Aorta (tissue), 5 donors: ENCODE measurements at regions not wholly inside any gene's neighbourhood (a gene's known extent, or its start where the extent isn't known, plus 50 kb on each side); places are given as distances from the start of the nearest gene placed in this dataset.
"Not testable (repeated sequence)": the region's sequence is repeated elsewhere in the genome, so short reads cannot be mapped to it uniquely, and the experiment has no call there.

ENCODE experiments used
- ATAC-seq: fragments of 200-7000 bp; cut with Tn5 transposase; one replicate; pipeline ENCODE4 v1.9.1; 2022; ENCODE audit warnings: moderate library complexity; ENCODE audit not compliant: low FRiP score
- DNase-seq, 2 donors: peaks; one replicate each; pipeline ENCODE4 v3.0.0-alpha.2; 2020
- H3K27ac ChIP-seq, 2 donors: one replicate each; pipeline ENCODE4 v1.5.1; 2013; ENCODE audit warnings: low read length in 2 of 2, mild to moderate bottlenecking in 2 of 2, moderate library complexity in 2 of 2, control low read depth in 1 of 2, inconsistent platforms in 1 of 2, low read depth in 1 of 2
- H3K27me3 ChIP-seq, 2 donors: one replicate each; pipeline ENCODE4 v1.6.1; 2013; ENCODE audit warnings: control low read depth in 1 of 2, low read length in 1 of 2, mild to moderate bottlenecking in 1 of 2, moderate library complexity in 1 of 2; ENCODE audit not compliant: insufficient read depth in 2 of 2, control insufficient read depth in 1 of 2
- H3K36me3 ChIP-seq, 2 donors: one replicate each; pipeline ENCODE4 v1.6.1; 2013; ENCODE audit warnings: control low read depth in 1 of 2, low read length in 1 of 2, mild to moderate bottlenecking in 1 of 2; ENCODE audit not compliant: insufficient read depth in 2 of 2, control insufficient read depth in 1 of 2
- H3K4me1 ChIP-seq, 2 donors: one replicate each; pipeline ENCODE4 v1.6.1; 2013; ENCODE audit warnings: low read length in 2 of 2, control low read depth in 1 of 2, mild to moderate bottlenecking in 1 of 2, moderate library complexity in 1 of 2; ENCODE audit not compliant: insufficient read depth in 2 of 2, control insufficient read depth in 1 of 2
- H3K4me3 ChIP-seq, 2 donors: one replicate each; pipeline ENCODE4 v1.5.1; 2013; ENCODE audit warnings: low read length in 2 of 2, control low read depth in 1 of 2, mild to moderate bottlenecking in 1 of 2
- H3K9me3 ChIP-seq: one replicate; pipeline ENCODE4 v1.6.1; 2013; ENCODE audit warnings: mild to moderate bottlenecking, low read length; ENCODE audit not compliant: control insufficient read depth
- WGBS, 2 donors: extraction: QIAGEN DNeasy Blood & Tissue Kit; methylation state at CpG; one replicate each; pipeline ENCODE4 v1.1.7; 2013; 5-methylcytosine and 5-hydroxymethylcytosine counted together
- intact Hi-C, 2 donors: fragments of 100-400 bp; cut with DNase I; formaldehyde crosslinking; loops; one replicate each; pipeline versions ENCODE4 v1.14.2 to v1.15.0; 2022
- donor health status: healthy with polysubstance abuse.
- donor health status: Bipolar disorder and iron deficiency.
- donor health status: DM: no; HTN: no; CAD: no.
- donor health status: DM: no; HTN: no; CAD: no.
- donor health status: DM: yes; HTN: yes; CAD: no.

DNA sequence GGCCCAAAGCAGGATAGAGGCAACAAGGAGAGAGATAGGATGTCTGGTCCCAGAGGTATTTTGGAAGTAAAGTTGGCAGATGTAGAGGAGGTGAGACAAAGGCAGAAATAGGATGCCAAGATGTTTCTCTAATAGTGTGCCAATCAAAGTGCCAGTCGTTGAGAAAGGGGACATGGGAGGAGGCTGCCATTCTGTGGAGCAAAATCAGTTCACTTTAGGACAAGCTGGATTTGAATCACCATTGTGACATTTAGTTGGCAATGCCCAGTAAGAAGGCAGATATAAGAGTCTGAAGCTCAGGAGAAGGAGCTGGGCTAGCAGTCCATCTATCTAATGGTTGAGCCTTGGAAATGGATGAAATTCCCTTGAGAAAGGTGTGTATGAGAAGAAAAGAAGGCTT is 53.8 kb downstream of the ADRB2 start:
- no peak overlapping the region for H3K27ac ChIP-seq
- intact Hi-C loops, result no loop called here
- H3K4me1 ChIP-seq, result peaks cover 0 to 2% of the 10 kb centered on the region in 2 donors
- no peaks in the 10 kb centered on the region for H3K27me3 ChIP-seq
- ATAC-seq, result no peak
- H3K4me3 ChIP-seq, result no peak overlapping the region
- no peaks in the 10 kb centered on the region for H3K9me3 ChIP-seq
- 15 to 21% methylated on average over 1 of the region's 1 CpG for WGBS, 2 donors
- no peak for DNase-seq
- H3K36me3 ChIP-seq, result no peaks in the 10 kb centered on the region

DNA sequence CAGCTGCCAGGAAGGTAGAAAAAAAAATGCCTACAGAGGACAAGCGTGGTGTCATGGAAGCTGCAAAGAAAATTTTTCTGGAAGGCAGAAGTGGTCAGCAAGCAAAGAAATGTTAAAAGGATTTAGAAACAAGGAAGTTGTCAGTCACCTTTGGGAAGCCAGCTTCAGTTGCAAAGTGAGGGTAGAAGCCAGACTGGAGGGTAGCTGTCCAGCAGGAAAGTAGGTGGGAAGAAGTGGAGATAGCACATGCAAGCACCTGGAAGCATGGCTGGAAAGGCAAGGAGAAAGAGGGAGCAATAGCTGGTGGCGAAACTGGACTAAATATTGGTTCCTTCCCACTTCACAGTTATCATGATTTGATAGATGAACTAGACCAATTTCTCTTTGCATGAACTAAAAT is 54.3 kb downstream of the ADRB2 start:
- H3K27ac ChIP-seq, result no peak overlapping the region
- intact Hi-C loops, result no loop called here
- no peaks in the 10 kb centered on the region for H3K36me3 ChIP-seq
- WGBS, 2 donors, result 93 to 95% methylated on average over 2 of the region's 2 CpGs
- H3K27me3 ChIP-seq, result no peaks in the 10 kb centered on the region
- no peaks in the 10 kb centered on the region for H3K9me3 ChIP-seq
- H3K4me1 ChIP-seq, result no peaks in the 10 kb centered on the region
- no peak for ATAC-seq
- H3K4me3 ChIP-seq, result no peak overlapping the region
- no peak for DNase-seq

DNA sequence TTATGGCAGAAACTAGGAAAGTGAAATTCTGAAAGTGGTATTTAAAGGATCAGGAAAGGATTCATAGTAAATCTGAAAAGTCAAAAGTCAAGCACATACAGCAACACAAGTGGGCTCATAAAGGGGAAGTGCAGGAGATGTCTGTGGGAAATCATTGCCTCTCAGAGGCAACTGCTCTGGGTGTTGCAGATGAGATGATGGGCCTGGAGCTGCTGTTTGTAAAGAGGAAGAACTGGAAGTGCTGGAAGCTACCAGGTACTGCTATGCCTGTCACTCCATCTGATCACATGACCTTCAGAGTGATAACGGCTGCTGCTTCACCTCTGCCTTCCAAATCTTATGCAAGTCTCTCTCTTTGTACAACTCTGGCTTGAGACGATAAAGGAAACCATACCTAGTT is 55.9 kb downstream of the ADRB2 start:
- 85 to 88% methylated on average over 2 of the region's 2 CpGs for whole genome bisulfite sequencing, 2 donors
- no peaks in the 10 kb centered on the region for H3K27me3 ChIP-seq
- no peaks in the 10 kb centered on the region for H3K9me3 ChIP-seq
- peaks cover 2 to 3% of the 10 kb centered on the region in 2 donors for H3K4me1 ChIP-seq
- ATAC-seq (no peak), DNase-seq (no peak)
- intact Hi-C loops, result no loop called here
- no peaks in the 10 kb centered on the region for H3K36me3 ChIP-seq
- no peak overlapping the region for H3K4me3 ChIP-seq
- no peak overlapping the region for H3K27ac ChIP-seq

GRCh38 chr5:148884339-148885020 is 58.1 kb downstream of the ADRB2 start:
- ATAC-seq, result no peak
- Histone ChIP-seq H3K27ac (no peak overlapping the region), H3K9me3 (no peaks in the 10 kb centered on the region), H3K4me3 (no peak overlapping the region), H3K4me1 (peaks cover 2 to 3% of the 10 kb centered on the region in 2 donors), H3K27me3 (no peaks in the 10 kb centered on the region), H3K36me3 (no peaks in the 10 kb centered on the region)
- WGBS, 2 donors, result 83 to 84% methylated on average over 3 of the region's 3 CpGs
- intact Hi-C loops, result no loop called here
- no peak for DNase-seq

DNA sequence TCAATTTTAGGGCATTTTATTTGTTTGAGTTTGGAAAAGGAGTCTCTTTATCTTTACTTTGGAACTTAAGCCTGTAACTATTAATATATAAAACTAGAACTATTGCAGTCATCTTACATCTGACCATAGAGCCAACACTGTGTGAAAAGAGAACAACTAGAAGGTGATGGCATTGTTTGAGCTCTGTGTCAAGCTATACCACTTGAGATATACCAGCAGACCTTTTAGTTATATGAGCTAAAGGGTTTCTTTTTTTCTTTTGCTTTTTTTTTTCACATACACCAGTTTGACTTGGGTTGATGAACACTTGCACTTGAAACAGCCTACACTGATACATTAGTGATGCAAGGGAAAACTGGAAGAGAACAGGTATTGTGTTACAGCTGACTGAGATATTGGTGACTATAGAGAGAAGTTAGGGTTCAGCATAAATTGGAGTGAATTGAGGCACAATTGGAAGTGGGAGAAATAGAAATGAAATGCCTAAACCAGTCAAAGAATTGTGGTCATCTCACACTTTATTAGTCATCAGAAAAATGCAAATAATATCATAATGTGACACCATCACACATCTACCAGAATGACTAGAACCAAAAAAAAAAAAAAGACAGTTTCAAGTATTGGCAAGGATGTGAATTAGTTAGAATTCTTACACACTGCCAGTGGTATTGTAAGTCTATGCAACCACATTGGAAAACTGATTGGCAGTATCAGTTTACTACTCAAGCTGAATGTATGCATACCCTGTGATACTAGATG is 60.9 kb downstream of the ADRB2 start:
- H3K4me3 ChIP-seq, result no peak overlapping the region
- intact Hi-C loops, result no loop called here
- no peaks in the 10 kb centered on the region for H3K9me3 ChIP-seq
- no peak overlapping the region for H3K27ac ChIP-seq
- peaks cover 2 to 3% of the 10 kb centered on the region in 2 donors for H3K4me1 ChIP-seq
- DNase-seq (no peak), ATAC-seq (no peak)
- no peaks in the 10 kb centered on the region for H3K36me3 ChIP-seq
- H3K27me3 ChIP-seq, result no peaks in the 10 kb centered on the region

DNA sequence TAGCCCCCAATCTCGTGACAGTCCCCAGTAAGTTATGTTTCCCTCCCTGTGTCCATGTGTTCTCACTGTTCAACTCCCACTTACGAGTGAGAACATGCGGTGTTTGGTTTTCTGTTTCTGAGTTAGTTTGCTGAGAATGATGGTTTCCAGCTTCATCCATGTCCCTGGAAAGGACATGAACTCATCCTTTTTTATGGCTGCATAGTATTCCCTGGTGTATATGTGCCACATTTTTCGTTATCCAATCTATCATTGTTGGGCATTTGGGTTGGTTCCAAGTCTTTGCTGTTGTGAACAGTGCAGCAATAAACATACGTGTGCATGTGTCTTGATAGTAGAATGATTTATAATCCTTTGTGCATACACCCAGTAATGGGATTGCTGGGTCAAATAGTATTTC is 63.5 kb downstream of the ADRB2 start:
- H3K4me1 ChIP-seq, H3K27ac ChIP-seq, intact Hi-C loops, H3K36me3 ChIP-seq, H3K9me3 ChIP-seq, H3K4me3 ChIP-seq, H3K27me3 ChIP-seq, ATAC-seq, DNase-seq: not testable (repeated sequence)
- 85 to 91% methylated on average over 5 of the region's 5 CpGs for WGBS, 2 donors

- H3K27me3 ChIP-seq, H3K4me3 ChIP-seq, H3K36me3 ChIP-seq, ATAC-seq, H3K9me3 ChIP-seq, H3K4me1 ChIP-seq, intact Hi-C loops, H3K27ac ChIP-seq, DNase-seq: not testable (repeated sequence)
- whole genome bisulfite sequencing, 2 donors, result 88 to 100% methylated on average over 1 of the region's 1 CpG
These were observed 69.0 kb downstream of the ADRB2 start for GRCh38 chr5:148895441-148895840.

GRCh38 chr5:148897842-148898241 is 71.4 kb downstream of the ADRB2 start:
- Histone ChIP-seq H3K4me3 (no peak overlapping the region), H3K4me1 (no peaks in the 10 kb centered on the region), H3K9me3 (no peaks in the 10 kb centered on the region), H3K36me3 (no peaks in the 10 kb centered on the region), H3K27me3 (no peaks in the 10 kb centered on the region), H3K27ac (no peak overlapping the region)
- intact Hi-C loops, result no loop called here
- ATAC-seq, result no peak
- no peak for DNase-seq
- WGBS, 2 donors, result 81 to 87% methylated on average over 9 of the region's 9 CpGs

- no peaks in the 10 kb centered on the region for H3K36me3 ChIP-seq
- H3K4me3 ChIP-seq, result no peak overlapping the region
- peaks cover 0 to 5% of the 10 kb centered on the region in 2 donors for H3K4me1 ChIP-seq
- WGBS, 2 donors, result 81 to 88% methylated on average over 2 of the region's 2 CpGs
- no peaks in the 10 kb centered on the region for H3K27me3 ChIP-seq
- intact Hi-C loops, result no loop called here
- ATAC-seq (no peak), DNase-seq (no peak)
- H3K9me3 ChIP-seq, result no peaks in the 10 kb centered on the region
- no peak overlapping the region for H3K27ac ChIP-seq
These were observed 72.1 kb downstream of the ADRB2 start for GRCh38 chr5:148898413-148899075.
